ENCODE measurements at regions not wholly inside any gene's neighbourhood (a gene's known extent, or its start where the extent isn't known, plus 50 kb on each side); places are given as distances from the start of the nearest gene placed in this dataset.
"Not testable (repeated sequence)": the region's sequence is repeated elsewhere in the genome, so short reads cannot be mapped to it uniquely, and the experiment has no call there.

DNA sequence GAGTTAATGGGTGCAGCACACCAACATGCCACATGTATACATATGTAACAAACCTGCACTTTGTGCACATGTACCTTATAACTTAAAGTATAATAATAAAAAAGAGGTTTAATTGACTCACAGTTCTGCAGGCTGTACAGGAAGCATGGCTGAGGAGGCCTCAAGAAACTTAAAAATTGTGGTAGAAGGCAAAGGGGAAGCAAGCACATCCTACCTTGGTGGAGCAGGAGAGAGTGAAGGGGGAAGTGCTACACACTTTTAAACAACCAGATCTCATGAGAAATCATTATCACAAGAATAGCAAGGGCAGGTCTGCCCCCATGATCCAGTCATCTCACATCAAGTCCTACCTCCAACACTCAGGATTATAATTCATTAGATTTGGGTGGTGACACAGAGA is 463.5 kb downstream of the CSNK1G3 start:
- not testable (repeated sequence) for DNase-seq

DNA sequence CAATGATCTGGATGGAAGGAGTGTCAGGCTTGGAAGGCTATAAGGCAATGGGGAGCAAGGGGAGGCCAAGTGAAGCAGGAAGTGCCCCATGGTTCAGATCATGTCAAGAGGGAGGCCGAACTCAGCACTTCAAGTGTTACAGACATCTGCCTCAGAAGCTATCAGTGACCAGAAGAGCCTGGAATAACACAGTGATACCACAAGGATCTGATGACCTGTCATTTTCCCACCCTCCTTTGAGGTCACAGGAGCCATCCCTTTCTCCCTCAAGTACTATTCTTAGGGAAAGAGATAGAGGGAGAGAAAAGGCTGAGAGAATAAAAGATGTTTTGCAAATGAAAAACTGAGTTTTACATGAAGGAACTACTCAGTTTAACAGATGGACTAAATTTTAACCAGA is 454.8 kb downstream of the CSNK1G3 start:
- no peak for DNase-seq

DNA sequence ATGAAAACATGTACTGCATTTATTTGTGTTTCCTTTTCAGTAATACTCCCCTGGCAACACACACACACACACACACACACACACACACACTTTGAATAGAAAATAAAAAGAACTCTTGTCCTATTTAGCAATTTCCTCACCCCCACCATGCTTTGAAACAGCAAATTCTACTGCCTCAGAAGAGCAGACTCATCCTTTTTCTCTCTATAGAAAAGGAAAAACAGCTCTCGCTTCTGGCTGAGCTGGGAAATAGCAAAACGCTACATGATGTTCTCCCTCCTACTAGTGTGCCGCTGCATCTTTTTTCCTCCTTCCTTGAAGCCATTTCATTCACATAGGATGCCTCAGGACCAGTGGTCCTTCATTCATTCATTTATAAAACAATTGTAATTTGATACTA is 453.6 kb downstream of the CSNK1G3 start:
- DNase-seq, result no peak

DNA sequence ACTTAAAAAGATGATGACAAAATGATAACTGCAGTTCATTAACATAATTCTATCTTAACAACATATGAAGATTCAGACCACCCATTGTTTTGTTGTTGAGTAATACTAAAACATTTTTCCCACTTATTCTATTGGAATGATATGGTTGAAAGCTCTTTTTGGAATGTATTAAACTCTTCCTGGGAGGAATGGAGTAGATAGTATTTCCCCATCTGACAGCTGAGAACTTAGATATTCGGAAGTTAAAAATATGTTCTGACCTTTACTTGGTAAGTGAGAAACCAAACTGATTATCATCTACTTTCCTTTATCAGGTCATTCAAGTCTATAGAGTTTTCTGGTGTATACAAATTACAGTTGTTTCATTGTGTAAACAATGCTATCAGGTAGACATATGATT is 452.9 kb downstream of the CSNK1G3 start:
- no peak for DNase-seq

DNA sequence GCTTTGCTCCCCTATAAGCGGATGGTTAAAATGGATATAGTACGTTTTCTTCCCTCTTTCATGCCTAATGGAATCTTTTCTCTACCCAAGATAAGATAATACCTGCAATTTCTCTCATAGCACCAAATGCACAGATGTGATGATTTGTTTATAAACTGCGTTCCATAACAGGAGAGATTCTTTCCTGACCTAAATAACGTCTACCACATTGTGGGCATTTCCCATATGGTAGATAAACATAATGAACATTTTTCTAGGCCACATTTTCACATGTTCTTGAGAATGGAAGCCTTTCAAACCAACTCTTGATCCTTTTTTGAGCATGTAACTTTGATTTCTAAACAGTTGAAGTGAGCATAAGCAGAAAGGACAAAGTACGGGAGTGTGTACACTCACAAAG is 448.5 kb downstream of the CSNK1G3 start:
- no peak for DNase-seq

DNA sequence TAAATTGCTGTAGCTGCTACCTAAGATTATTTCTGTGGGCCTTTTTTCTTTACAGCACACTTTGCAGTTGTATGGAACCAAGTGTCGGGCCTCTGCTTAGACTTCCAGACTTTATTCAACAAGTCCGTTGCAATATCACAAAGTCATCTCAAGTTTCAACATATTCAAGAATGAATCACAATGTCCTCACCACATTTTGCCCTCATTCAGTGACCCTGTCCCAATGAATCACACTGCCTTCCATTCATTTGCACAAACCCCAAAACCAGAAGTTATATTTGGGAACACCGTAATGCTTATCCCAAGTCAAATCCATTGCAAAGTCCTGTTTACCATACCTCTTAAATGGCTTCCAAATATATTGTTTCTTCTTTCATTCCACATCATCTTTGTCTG is 439.6 kb downstream of the CSNK1G3 start:
- no peak for DNase-seq

DNA sequence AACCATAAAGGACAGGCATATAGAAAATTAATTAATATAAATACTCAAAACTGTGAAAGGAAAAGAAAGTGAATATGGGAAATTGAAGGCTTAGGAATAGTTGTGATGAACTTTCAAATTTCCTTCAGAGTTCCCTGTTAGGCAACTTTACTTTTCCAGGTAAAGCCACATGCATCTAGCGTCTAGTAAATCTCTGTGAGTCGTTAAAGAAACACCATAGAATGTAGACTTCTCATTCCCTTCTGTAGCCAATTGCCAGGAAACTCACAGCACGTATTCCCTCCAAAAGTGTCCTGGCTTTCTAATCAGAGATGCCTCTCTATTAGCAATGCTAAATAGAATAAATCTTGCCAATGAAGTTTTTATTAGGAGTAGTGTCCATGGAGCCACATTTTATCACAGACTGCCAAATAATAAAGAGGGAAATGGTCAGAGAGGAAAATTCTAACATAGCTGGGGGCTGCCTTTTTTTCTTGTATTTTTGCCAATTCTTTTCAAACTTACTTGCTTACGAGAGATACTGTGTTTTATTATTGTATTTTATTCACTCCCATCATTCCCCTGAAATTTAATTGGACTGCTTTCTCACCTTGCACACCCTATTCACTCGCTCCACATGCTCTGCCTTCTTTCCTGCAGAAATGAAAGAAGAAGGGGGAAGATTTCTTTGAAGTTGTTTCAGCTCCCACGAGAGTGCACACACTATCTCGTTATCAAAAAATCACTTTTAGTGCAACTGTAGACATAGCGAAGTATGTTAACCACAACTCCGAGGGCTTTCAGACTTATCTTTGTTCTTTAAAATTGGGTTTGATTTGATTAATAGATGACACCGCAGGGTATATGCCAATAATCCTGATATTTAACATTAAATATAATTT is 439.0 kb downstream of the CSNK1G3 start:
- DNase-seq, result no peak

DNA sequence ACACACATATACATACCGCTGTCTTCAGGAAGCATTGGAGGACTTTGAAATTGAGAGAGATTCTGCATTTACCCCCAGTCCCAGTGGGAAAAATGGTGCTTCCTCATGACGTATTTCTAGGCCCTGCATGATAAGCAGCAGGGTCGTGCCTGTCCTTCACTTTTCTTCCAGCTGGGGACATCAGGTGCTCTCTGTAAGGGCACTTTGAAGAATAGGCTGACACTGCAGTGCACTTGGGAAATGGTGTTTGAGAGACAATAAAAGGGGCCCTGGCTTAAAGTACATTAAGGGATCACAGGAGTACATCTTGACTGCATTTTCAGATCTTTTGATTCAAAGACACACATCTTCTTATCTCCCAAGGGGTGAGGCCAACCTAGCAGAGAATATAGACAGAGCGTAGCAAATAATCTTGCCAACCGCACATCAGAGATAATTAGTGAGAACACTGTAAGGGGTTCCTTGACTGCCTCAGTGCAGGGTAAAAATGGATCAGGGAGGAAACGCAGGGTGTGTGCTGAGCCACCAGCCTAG is 437.9 kb downstream of the CSNK1G3 start:
- peak in 1 of 2 experiments; percentile 9 for DNase-seq

DNA sequence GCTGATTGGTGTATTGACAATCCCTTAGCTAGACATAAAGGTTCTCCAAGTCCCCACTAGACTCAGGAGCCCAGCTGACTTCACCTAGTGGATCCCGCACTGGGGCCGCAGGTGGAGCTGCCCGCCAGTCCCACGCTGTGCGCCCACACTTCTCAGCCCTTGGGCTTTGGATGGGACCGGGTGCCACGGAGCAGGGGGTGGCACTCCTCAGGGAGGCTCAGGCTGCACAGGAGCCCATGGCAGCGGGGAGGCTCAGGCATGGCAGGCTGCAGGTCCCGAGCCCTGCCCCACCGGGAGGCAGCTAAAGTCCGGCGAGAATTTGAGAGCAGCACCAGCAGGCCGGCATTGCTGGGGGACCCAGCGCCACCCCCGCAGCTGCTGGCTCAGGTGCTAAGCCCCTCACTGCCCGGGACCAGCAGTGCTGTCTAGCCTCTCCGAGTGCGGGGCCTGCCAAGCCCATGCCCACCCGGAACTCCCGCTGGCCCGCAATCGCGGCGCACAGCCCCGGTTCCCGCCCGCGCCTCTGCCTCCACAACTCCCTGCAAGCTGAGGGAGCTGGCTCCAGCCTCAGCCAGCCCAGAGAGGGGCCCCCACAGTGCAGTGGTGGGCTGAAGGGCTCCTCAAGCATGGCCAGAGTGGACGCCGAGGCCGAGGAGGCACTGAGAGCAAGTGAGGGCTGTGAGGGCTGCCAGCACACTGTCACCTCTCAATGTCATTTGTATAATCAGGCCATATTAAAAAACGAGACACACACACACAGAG is 437.2 kb downstream of the CSNK1G3 start:
- DNase-seq, result no peak

DNA sequence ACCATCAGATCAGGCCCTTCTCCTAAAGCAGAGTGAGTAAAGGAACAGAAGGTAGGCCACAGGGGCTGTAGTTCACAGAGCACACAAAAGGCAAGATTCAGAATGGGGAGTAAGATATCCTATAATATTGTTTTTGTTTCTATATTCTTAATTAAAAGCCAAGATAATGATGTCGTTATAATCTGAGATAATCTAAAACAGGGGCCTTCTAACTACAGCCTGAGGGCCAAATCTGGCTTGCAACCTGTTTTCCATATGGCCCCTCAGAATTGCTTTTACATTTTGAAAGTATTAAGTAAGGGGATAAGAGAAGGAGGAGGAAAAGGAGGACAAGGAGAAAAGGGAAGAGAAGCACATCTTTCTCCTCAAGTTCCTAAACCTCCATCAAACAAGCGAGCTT is 435.8 kb downstream of the CSNK1G3 start:
- DNase-seq, result peak; percentile 5 to 58

DNA sequence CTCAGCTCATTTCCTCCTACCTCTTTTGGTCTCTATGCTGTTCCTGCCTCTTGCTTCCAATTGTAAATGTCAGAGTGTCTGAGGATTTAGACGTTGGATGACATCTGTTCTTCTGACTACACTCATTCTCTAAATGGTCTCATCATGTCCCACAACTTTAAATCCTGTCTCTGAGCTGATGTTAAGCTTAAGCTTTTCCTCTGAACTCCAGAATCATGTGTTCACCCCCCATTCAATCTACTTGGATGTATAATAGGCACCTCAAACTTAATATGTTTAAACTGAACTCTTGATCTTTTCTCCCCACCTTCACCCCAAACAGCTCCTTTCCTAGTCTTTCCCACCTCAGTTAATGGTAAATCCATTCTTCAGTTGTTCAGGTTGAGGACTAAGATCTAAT is 433.6 kb downstream of the CSNK1G3 start:
- peak in 1 of 2 experiments; percentile 56 for DNase-seq

DNA sequence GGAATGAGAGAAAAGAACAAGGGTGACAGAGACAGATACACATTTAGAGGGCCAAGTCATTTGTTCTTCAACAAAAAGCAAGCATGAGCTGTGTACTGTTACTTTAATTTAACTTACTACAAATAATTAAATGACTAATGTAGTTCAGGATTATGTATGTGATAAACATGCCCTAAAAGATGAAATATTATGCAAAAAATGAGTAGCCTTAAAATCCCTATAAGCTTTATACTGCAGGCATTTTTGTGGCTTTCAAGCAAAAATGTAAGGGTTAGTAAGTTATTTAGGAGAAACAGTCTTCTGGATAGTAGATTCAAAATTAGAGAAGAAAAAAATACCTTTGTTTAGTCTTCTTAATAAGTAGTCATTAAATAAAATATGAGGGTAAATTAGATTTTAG is 431.2 kb downstream of the CSNK1G3 start:
- DNase-seq, result no peak

DNA sequence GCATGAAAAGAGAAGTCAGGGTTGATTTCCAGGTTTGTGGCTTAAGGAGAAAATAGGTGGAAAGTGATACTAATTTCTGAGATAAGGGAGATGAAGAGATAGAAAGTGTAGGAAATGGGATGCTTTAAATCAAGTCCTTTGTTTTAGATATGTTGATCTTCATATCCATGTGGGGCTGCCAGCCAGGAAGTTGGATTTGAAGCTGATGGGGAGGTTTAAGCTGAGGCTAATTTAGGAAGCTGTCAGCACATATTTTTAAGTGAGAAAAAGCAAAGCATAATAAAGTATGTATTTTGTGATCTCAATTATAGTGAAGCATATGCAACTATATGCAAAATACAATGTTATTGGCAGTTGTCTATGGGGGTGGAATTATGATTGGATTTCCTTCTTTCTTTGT is 428.4 kb downstream of the CSNK1G3 start:
- no peak for DNase-seq

DNA sequence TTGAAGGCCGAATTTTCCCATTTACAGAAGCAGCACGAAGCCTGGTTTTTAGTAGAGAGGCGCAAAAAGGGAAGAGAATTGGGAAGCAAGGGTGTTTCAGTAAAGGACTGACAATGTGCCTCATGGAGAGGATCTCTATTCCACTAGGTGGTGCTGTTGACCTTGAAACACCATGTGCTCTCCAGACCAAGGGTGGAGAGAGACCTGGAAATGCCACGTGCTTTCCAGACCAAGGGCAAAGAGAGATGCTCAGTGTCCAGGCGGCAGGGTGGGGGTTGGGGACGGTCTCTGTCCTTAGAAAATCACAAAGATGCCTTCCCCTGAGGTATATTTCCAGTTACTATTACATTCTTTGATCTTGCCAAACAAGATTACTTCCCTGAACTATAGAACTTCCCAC is 425.3 kb downstream of the CSNK1G3 start:
- peak; percentile 30 to 57 for DNase-seq

DNA sequence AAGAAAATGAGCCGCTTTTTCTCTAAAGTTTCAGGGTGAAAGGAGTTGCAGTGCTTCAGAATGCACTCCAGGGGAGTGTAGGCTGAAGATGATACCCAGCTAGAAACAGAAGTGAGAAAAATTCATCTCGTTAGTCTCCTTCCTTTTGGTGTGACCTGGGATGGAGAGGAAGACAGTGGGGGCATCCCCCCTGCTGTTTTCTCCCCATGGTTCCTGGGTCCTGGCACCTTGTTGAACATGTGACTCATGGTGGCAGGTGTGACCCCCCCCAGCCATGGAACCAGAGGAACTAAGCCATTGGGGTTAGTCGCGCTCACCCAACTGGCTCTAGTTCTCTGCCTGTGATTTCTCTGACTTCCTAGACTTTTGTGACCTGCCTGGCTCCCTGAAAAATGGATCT is 424.6 kb downstream of the CSNK1G3 start:
- DNase-seq, result no peak

DNA sequence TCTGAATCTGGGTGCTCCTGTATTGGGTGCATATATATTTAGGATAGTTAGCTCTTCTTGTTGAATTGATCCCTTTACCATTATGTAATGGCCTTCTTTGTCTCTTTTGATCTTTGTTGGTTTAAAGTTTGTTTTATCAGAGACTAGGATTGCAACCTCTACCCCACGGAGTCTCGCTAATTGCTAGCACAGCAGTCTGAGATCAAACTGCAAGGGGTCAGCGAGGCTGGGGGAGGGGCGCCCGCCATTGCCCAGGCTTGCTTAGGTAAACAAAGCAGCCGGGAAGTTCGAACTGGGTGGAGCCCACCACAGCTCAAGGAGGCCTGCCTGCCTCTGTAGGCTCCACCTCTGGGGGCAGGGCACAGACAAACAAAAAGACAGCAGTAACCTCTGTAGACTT is 421.8 kb downstream of the CSNK1G3 start:
- not testable (repeated sequence) for DNase-seq

DNA sequence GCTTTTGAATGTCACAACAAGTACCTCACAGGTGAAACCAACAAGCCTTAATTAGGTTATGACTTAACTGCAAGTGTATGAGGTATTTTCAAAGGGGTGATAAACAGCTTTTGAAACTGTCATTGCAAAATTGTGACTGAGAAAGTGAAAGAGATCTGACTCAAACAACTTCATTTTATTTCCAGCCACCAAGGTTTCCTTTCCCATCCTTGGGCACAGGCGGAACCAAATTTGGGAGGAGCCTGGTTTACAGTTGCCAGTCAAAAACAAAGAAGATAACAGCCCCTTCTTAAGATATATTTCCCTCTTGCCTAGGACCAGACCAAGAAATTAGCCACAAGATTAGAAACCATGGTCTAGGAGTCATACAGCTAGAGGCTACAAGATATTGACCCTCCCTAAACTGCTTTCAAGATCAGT is 417.1 kb downstream of the CSNK1G3 start:
- DNase-seq, result no peak

DNA sequence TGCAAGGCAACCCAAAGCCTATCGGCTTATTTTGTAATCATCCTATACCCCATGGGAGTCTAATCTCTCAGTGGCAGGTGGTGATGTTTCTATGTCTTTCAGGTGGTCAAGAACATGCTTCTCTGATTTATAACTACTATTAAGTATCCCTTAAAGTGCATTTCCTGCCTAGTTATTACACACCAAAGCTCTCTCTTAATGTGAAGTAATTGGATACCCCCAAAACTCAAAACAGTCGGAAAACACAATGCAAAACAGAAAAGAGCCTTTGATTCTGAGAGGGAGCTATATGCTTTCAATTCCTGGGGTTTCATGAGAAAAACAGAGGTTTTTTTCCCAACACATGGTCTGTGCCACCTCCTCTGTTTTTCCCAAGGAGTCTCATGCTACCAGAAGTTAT is 416.4 kb downstream of the CSNK1G3 start:
- DNase-seq, result peak; percentile 26 to 72

DNA sequence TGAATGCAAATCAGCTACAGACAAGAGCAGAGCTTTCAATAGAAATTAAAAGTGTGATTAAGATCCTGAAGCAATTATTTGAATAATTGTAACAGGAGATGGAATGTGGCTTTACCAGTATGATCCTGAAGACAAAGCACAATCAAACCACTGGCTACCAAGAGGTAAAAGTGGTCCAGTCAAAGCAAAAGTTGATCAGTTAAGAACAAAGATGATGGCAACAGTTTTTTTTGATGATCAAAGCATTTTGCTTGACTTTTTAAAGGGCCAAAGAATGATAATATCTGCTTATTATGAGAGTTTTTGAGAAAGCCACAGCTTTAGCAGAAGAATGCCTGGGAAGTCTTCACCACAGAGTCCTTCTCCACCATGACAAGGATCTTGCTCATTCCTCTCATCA is 409.2 kb downstream of the CSNK1G3 start:
- no peak for DNase-seq

DNA sequence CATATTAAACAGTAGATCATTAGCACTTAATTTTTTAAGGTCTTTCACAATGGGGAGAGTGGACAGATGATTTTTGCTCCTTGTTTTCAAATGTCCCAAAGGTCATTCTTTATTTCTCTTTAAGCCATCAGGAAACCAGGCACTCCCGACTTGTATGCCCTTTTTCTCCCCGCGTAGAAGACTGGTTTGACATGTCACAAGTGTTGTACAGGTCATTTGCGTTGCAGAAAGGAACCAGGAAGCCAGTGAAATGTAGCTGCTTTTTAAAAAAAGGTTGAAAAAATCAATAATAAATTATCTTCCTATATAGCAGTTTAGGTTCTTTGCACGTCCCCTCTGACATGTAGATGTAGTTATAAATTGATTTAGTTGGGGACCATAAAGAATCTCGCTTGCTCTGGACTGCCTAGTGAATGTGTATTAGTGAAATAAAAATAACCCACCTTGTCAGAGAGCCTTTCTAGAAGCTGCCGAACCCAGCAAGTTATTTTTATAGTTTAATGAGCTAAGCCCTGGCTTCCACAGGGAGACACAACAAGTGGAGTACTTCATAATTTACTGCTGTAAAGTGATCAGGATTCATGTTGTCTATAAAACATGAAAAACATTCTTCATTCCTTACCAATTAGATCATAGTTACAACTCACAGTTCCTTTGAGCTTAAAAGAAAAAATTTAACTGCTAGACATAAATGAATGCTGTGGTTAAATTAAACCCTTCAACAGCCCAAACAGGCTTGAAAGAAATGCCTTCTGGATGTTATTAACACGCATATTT is 404.6 kb downstream of the CSNK1G3 start:
- no peak for DNase-seq

DNA sequence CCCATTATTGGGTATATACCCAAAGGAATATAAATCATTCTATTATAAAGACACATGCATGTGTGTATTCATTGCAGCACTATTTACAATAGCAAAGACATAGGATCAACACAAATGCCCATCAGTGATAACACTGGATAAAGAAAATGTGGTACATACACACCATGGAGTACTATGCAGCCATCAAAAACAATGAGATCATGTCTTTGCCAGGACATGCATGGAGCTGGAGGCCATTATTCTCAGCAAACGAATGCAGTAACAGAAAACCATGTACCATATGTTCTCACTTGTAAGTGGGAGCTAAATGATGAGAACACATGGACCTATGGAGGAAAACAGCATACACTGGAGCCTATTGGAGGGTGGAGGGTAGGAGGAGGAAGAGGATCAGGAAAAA is 402.4 kb downstream of the CSNK1G3 start:
- peak in 1 of 2 experiments; percentile 6 for DNase-seq

DNA sequence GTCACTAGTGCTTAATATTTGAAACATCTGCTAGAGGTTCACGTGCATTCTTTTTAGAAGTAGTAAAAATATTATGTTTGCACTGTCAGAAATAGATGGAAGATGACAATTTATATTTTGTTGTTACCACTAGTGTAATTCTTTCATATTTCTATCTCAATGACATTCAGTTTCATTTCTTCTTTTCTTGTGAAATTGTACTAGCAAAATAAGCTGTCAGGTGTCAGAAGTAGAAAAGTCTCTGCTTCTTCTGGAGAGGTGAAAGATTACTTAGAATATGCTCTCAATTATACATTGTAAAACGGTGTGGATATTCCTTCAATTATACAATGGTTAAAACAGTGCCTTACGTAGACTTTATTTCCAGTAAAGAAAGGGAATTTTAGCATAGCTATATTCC is 395.4 kb downstream of the CSNK1G3 start:
- DNase-seq, result no peak

DNA sequence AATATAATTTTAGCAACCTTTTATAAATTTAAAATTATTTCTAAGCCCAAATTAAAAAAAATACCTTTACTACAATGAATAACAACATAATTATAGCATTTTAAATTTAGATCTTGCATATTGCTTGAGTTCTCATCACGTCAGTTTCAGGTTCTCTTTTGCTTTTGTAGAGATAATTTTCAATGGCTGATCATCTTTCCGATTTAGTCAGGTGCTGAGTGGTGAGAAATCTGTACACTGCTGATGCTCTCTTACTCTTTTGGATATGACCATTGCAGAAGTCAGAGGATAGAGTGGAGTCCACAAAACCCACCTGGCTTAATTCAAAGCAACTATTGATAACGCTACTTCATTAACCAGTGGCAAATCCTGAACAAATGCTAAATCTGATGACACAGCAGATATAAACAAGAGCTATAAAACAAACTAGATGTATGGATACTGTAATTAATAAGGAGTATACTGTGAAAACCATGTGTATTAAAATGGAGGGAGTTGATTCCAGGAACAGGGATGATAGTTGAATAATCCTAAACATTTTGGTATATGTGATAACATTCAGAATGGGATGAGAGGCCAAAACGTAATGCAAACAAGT is 394.8 kb downstream of the CSNK1G3 start:
- DNase-seq, result no peak
